HG02588 (cell line): ENCODE measurements at regions not wholly inside any gene's neighbourhood (a gene's known extent, or its start where the extent isn't known, plus 50 kb on each side); places are given as distances from the start of the nearest gene placed in this dataset.
A peak's percentile ranks its signal among the peaks of the same experiment; 100 is the strongest.
"Not testable (repeated sequence)": the region's sequence is repeated elsewhere in the genome, so short reads cannot be mapped to it uniquely, and the experiment has no call there.

Source experiments
- ATAC-seq: cut with Tn5 transposase; IDR thresholded peaks from one replicate; pipeline ENCODE4 v1.9.1; 2021; ENCODE audit warnings: mild to moderate bottlenecking, moderate library complexity; ENCODE audit not compliant: unreplicated experiment

GRCh38 chr6:130603391-130603790, 223.8 kb upstream of the SMLR1 start:
- no peak for ATAC-seq

DNA sequence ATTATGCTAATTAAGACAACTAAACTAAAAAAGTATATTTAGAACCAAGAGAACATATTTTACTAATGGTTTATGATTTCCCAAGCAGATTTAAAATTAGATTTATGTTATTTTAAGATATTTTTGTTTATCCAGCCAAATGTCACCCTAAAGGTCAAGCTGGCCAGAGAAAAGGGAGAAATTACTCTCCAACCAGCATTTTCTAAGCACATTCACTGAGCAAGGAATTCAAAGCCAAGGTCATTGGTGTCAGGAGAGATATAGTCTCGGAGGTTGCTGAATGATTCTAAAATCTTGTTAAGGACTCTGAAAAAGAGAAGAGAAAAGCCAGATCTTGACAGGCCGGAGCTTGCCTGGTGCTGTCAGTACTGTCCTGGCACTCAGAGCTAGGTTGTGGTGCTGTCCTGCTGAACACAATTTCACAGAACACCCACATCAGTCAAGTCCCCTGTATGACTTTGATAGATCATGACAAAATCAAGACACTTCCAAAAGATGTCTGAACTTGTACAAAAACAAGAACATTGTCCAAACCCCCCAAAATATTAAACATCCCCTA, 222.3 kb upstream of the SMLR1 start:
- no peak for ATAC-seq

- ATAC-seq = no peak
Measured at GRCh38 chr6:130610303-130610702, 216.9 kb upstream of the SMLR1 start.

- ATAC-seq = no peak
Measured at GRCh38 chr6:130611366-130611765, 215.8 kb upstream of the SMLR1 start.

DNA sequence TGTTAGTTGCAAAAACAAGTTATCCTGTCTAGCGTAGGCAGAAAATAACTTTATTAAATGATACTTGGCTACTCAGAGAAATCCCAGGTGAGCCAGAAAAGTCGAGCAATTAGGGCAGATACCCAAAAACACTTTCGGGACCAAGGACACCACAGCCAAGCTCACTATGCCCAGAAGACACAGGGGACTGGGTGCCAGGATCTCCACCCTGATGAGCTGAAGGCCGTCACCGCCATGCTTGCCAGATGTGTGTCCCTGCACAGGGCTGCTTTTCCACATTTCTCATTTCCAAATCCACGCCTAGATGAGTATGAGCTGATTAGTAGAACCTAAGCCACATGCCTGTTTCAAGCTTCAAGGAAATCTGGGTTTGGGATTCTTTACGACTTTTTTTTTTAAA, 214.0 kb upstream of the SMLR1 start:
- no peak for ATAC-seq

GRCh38 chr6:130615816-130616215, 211.4 kb upstream of the SMLR1 start:
- ATAC-seq = no peak

DNA sequence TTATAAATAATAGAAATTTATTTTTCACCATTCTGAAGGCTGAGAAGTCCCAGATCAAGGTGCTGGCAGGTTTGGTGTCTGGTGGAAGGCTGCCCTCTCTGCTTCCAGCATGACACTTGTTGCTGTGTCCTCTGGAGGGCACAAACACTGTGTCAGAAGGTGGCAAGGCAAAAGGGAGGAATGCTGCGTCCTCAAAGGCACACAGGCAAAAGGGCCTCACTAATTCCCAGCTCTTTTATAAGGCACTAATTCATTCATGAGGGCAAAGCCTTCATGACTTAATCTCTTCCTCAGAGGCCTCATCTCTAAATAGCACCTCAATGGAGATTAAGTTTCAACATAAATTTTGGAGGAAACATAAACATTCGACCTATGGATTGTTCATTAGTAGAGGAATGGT, 209.5 kb upstream of the SMLR1 start:
- ATAC-seq = no peak

DNA sequence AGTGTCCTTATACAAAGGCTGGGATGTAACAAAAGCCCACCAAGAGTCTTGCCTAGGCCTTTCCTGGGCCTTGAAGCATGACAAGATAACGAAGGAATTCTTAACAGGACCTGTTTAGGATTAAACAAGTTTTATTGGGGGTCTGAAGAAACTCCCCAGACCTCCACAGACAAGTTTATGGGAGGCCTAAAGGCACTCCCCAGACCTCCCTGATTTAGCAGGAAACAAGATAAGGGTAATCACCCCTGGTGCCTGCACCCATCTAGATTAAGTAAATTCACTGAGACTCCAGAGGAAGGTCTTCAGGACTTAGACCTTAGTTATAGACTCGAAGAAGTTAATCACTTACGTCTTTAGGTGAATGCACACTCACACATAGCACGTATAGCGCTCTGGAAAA, 208.4 kb upstream of the SMLR1 start:
- not testable (repeated sequence) for ATAC-seq

GRCh38 chr6:130620338-130620781, 206.8 kb upstream of the SMLR1 start:
- ATAC-seq = no peak

- no peak for ATAC-seq
Measured at GRCh38 chr6:130622142-130622541, 205.1 kb upstream of the SMLR1 start.

DNA sequence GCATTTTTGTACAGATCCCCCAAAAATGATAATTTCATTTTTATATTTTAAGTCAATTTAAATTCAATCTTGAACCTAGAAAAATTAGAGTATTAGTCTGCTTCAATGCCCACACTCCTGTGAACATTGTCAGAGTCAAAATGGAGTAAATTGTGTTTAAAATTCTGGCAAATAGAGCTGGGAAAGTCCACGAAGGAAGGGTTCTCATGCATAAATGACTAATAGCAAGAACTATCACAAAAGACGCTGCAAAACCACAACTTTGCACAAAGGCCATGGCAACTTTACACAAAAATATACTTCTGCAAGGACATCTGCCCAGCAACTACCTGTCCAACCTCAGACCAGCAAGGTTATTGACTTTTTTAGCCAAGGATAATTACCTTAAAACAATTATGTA, 203.2 kb upstream of the SMLR1 start:
- ATAC-seq = peak; percentile 41

GRCh38 chr6:130625825-130626527, 201.2 kb upstream of the SMLR1 start:
- peak; percentile 92 for ATAC-seq

DNA sequence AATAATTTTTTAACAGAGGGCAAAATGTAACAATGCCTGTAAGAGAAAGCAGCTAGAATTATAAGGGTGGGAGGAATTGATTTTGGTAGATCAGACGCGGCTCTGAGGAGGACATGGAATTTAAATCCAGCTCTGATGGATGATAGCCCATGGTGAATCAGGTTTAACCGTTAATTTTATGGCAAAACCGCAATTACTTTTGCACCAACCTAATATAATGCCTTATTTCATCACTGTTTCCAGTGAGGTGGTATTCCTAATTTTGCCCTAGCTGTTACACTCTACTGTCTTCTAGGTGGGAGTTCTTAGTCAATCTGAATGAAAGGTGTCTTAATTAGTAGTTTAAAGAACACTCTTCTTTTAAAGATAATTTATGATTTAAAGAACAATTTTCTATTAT, 198.3 kb upstream of the SMLR1 start:
- ATAC-seq = no peak

DNA sequence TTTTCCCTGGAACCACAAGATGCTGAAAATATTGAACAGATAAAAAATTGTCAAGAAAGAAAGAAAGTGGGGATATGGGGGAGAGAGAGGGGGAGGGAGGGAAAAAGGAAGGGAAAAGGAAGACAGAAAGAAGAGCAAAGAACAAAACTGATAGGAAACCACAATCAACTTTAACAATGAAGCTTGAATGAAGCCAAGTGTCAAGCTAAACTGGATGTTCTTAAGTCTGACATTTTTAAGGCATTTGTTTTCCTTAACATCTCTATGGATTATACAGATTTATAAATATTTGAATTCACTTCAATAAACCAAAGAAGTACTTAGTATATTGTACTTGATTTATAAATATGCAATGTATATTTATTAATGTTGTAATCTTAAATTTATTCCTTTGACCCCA, 197.6 kb upstream of the SMLR1 start:
- ATAC-seq = no peak

GRCh38 chr6:130632277-130632676, 194.9 kb upstream of the SMLR1 start:
- ATAC-seq = no peak

DNA sequence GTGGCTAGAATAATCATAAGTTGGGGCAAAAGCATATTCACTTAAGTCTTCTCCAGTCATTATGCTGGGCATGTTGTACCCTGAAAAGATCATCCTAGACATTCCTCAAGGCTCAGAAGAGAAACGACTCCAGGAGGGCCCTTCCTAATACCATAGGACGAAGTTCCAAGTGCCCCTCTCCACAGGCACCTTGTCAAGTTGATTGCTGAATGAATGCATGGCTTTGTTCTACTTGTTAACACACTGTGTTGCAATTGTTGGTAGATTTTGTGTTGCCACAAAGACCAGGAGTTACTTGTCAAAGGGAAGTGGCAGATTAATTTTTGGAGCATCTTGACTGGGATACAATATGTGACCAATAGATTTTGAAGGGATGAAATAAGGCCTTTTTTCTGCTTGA, 194.3 kb upstream of the SMLR1 start:
- no peak for ATAC-seq

- ATAC-seq = no peak
Measured at GRCh38 chr6:130643361-130643760, 183.8 kb upstream of the SMLR1 start.

DNA sequence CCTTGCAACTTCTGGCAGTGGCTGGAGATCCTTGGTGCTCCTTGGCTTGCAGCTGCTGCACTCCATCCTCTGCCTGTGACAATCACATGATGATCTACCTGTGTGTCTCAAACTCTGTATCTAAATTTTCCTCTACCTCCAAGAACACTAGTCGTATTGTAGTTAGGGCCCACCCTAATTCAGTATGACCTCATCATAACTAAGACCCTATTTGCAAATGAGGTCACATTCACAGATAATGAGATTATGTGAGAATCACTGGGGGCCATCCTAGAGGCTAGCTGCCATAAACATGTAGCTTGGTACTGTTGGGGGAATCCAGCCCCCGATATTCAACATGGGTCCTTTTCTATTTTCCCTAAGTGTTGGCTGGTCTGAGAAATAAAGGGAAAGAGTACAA, 183.0 kb upstream of the SMLR1 start:
- no peak for ATAC-seq

DNA sequence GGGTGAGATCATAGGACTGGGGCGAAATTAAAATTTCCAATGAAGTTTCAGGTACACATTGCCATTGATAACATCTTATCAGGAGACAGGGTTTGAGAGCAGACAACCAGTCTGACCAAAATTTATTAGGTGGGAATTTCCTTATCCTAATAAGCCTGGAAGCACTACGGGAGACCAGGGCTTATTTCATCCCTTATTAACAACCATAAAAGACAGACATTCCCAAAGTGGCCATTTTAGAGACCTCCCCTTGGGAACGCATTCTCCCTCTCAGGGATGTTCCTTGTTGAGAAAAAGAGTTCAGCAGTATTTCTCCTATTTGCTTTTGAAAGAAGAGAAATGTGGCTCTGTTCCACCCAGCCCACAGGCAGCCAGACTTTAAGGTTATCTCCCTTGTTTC, 182.4 kb upstream of the SMLR1 start:
- ATAC-seq = not testable (repeated sequence)

DNA sequence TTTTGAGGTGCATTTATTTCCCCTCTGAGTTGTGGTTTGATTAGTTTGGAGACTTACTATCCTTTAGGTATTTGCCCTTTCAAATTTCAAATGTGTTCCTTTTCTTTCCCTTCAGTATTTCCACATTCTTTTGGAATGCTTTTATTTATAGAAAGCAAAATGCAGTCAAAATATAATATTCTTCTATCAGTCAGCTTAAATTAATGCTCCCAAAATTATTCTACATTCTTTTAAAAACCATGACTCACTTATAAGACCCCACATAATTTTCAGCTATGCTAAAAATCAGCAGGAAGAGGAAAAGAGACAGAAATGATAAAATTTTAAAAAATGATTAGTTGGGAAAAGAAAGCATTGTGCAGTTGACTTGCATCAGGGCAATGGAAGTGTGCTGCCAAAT, 180.0 kb upstream of the SMLR1 start:
- no peak for ATAC-seq

- no peak for ATAC-seq
Measured at GRCh38 chr6:130655586-130655985, 171.6 kb upstream of the SMLR1 start.

DNA sequence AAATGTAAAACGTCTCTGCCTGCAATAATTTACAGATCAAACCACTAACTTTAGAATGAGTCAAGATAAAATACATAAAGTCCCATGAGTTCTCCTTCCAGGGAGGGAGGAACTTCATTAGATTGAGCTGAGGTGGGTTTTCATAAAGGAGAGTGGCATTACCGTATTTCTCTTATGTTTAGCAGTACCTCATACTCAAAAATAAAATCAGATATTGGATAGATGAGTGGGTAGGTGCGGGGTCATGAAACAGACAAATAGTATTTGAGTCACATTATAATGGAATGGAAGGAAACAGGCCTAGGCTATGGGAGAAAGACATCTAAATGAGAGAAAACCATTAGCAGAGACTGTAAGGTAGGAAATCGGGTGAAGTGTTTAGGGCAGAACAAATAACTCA, 166.1 kb upstream of the SMLR1 start:
- ATAC-seq = no peak

- ATAC-seq = no peak
Measured at GRCh38 chr6:130666786-130667185, 160.4 kb upstream of the SMLR1 start.
